GM18907 (cell line): ENCODE measurements at regions not wholly inside any gene's neighbourhood (a gene's known extent, or its start where the extent isn't known, plus 50 kb on each side); places are given as distances from the start of the nearest gene placed in this dataset.

Experiments
- ATAC-seq: cut with Tn5 transposase; IDR thresholded peaks from one replicate; pipeline ENCODE4 v1.9.1; 2021; ENCODE audit warnings: mild to moderate bottlenecking, moderate library complexity; ENCODE audit not compliant: unreplicated experiment

DNA sequence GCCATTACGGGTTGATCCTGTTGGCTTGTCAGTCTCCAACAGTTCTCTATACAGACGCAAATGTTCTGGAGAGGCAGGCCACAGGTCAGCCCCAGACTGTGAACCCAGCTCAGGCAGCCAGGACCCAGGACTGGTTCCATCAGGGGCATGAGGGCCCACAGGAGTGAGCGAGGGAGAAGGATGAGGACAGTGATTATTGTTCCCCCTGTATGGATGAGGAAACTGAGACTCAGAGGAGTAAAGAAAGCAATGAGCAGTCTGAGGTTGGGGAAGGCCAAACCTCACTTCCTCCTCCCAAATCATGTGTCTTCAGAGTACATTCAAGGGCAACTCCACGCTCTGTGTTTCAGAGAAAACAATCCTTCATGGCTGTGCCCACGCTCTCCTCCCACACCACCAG lies 121.9 kb downstream of the RPLP1 start:
- ATAC-seq: no peak

DNA sequence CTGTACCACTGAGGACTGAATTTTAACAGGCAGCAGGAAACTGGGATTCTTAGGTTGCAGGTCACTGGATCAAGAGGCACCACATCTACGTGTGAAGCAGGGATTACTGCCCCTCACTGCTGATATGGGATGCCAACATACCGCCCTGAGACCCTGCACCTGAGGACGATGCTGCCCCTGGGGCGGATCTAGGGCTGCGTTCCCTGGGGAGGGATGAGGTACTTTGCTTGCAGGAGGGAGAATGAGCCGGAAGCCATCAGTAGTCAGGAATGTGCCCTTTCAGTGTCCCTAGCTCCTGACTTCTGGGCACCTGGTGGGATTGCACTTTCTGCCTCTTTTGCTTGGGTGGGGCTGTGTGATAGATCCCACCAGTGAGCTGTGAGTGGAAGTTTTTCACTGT lies 122.8 kb downstream of the RPLP1 start:
- no peak for ATAC-seq

DNA sequence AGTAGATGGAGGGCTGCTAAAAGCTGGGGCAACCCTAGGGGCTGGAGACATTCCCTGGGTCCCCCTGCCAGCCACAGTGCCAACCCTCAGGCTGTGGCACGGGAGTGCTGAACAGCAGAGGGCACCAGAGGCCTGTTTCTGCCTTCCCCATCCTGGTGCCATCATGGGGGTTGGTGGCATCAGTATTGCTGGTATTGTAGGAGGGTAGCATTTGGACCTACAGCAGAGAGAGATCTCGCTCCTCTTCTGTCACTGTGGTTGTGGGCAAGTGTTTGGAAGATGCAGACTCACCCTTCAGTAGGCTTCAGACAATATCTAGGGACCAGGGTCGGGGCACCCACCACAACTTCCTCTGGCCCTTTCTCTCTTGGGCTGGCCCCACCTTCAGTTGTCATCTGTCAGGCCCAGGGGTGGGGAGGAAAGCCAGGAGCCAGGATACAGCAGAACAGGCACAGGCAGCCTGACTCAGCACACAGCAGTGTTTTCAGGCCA lies 123.5 kb downstream of the RPLP1 start:
- no peak for ATAC-seq

DNA sequence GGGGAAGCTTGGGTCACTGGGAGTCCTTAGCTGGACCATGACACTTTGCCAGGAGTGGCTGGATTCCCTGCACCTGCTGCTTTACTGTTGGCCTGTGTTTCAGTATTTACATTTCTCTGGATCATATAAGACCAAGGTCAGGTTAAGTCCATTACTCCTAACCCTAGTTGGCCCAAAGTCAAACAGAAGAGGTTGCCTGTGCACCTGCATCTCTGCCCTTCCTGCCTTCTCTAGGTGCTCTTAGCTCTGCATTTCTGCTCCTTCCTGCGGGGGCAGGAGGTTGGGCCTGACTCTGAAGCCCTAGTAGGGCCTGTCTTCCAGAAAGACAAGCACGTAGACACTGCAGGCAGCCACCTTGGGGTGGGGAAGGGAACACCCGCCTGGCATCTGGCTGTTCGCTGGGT lies 124.3 kb downstream of the RPLP1 start:
- ATAC-seq: no peak

DNA sequence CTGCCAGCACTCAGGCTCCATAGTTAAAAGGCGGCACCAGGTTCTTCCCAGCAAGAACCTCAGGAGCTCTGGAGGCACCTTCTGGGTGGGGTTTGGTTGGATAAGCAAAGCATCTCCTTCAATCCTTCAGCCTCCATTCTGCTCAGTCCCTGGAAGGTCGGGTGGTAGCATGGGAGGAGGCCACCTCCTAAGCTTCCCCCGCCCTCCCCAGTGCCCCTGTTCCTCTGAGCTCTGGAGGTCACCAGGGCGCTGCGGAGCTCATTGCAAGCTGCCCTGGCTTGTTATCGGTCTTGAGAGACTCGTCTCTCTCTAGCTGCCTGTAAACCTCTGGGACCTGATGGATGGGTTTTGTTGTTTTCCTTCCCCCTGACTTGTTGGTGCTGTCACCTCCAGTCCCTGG lies 124.8 kb downstream of the RPLP1 start:
- no peak for ATAC-seq

DNA sequence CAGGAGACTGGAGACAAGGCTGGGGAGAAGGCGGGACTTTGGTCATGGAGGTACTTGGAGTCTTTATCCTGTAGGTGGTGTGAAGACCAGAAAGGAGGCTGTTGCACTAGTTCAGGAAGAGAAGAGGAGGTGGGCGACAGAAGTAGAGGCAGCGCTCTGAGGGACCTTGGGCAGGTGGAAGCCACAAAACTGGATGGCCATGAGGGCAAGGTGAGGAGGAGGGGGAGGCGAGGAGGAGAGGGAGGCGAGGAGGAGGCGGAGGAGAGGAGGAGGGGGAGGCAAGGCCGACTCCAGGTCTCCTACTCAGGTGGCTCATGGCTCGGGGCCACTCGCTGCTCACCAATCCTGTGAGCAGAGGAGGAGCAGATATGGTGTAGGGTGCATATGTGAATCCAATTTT lies 125.6 kb downstream of the RPLP1 start:
- ATAC-seq: no peak

DNA sequence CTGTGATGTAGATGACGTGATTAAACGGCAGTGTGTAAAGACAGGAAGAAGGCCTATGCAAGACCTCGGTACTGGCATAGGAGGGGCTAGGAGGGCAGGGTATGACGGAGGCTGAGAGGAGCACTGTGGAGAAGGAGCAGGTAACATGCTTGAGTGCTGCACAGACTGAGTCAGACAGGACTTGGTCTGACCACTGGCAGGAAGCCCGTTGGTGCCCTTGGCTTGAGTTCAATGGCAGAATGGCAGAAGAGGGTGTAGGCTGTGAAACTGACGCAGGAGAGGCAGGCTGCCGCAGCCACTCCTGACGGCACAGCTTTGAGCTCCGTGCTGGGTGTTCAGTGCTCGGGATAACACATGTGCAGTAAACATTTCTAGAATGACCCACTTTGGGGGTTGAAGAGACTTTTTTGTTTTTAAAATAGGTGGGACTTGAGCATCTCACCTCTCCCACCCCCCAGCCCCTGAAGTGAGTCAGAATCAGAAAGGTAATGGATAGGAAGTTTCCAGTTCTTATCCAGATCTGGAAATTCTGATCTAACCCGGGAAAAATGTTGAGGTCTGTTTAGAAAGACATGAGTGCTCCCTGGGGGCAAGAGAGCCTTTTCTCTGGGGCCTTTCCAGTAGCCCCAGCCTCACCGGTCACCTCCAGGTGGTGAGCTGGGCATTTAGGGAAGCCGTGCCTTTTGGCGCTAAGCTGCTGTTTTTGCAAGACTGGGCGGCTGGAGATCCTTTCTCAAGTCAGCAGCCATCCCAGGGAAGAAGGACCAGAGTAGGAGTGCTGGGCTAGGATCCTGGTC lies 126.4 kb downstream of the RPLP1 start:
- ATAC-seq: no peak

DNA sequence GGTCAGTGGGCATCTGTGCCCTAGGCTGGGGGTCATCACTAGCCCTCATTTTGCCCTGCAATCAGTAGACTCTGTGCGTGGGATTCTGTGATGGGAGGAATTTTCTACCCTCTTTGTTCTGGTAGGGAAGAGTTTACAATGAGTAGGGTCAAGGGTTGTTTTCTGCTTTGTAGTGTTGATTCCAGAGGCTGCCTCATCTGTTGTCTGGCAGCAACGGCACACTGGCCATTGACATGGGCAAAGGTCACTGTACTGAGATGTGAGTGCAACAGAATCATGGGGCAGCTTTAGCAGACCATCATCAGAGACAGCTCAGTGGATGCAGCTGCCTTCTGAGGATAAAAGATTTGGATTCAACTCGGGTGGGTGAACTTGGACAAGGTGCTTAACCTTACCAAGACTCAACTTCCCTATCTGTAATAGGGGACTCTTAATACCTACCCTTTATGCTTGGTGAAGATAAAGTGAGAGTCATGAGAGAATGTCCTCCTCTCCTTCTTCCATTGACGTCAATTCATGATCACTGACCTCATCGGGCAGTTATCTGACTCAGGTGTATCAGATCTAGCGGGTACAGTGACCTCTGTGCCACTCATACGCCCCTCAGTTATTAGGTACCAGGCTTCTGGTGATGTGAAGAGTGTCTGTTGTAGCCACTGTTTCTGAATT lies 127.5 kb downstream of the RPLP1 start:
- no peak for ATAC-seq

DNA sequence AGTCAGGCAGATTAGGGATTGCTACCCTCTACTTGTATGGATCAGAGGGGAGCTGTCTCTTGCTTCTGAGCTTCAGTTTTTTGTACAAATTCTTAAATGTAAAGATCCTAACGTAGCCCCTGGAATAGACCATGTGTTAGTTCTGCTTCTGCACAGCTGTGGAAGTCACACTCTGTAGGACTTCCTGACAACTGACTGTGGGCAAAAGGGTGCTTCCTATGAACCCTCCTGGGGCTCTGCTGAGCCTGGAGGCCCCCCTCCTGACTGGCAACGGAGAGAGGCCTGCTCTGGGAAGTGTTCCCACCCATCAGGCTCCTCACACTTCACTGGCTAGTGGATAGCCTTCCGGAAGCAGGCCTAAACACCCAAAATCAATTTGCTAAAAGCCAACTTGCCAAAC lies 131.0 kb downstream of the RPLP1 start:
- no peak for ATAC-seq

DNA sequence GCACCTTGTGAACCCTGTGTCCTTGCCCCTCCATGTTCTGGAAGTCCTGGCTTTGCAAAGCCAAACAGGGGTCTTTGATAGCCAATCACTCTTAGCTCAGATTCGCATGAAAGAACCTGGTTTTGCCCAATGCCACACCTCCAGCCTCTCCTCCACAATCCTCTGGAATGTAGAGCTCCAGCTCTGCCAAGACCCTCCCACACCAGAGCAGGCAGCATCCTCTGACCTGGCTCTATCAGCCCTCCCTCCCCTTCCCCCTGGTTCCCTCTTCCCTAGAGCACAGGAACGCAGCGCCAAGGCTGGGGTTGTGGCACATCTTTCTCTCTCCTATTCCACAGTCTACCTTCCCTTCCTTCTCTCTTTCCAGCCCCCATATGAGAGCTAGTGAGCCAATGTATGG lies 133.3 kb downstream of the RPLP1 start:
- ATAC-seq: no peak

DNA sequence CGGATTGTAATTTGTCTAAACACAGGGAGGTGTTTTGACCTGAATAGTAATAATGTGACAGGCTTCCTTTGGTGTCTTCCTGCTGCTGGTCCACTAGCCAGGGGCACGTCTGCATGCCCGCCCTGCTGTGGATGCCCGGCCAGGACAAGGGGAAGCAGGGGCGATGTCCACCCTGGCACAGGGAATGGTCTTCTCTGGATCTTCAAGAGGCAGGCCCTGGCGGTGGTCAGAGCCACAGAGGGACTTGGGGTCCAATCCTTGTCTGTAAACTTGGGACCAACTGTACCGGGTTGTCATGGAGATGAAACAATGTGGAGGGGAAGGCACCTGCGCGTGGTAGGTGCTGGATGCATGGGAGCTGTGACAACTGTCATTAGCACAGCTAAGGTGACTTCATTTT lies 134.1 kb downstream of the RPLP1 start:
- no peak for ATAC-seq

DNA sequence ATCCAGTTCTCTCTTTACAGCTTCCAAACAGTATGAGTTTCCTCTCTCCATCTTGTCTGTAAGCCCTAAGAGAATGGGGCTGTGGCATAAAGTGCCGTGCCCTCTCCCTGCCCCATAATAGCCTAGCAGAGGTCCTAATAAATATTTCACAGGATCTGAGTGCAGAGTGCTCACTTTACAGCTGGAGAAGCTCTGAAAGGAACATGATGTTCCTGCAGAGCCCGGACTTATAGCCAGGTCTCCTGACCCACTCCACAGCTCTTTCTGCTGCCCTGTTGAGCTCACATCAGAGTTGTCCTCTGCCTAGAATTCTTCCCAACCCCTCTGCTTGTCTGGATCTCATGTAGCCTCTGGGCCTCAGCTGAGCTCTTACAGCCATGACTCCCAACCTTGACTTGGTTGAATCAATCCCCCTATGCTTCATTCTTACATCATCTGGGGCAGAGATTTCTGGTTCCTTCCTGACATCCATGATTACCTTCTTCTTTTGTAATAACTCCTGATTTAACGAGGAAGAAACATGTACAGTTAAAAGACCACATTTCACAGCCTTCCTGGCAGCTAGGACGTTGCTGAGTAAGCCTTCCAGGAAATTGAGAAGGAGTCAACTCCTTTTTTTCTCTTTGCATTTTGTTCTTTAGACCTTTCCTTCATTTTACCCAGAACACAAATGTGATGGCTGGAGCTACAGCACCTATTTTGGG lies 135.3 kb downstream of the RPLP1 start:
- no peak for ATAC-seq

DNA sequence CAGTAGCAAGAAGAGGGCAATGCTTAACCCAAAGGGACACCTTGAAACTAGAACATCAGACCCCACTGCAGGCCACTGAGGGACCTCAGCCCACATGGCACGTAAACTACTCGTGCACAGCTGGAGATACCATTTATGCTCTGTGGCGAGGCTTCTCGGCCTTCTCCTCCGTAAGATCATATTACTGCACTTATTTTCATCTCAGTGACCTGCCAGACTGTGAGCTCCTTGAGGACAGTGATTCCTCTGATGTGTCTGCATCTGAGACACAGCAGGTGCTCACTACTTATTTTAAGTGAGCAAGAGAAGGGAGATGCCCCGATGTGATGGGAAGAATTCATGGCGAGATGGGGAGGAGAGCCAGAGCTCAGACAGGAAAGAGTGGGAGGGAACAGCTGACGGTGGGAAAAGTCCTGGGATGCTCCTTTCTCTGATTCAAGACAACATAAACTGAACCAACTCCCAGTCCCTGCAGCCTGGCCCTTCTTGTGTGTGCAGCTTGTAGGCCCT lies 137.6 kb downstream of the RPLP1 start:
- ATAC-seq: no peak

DNA sequence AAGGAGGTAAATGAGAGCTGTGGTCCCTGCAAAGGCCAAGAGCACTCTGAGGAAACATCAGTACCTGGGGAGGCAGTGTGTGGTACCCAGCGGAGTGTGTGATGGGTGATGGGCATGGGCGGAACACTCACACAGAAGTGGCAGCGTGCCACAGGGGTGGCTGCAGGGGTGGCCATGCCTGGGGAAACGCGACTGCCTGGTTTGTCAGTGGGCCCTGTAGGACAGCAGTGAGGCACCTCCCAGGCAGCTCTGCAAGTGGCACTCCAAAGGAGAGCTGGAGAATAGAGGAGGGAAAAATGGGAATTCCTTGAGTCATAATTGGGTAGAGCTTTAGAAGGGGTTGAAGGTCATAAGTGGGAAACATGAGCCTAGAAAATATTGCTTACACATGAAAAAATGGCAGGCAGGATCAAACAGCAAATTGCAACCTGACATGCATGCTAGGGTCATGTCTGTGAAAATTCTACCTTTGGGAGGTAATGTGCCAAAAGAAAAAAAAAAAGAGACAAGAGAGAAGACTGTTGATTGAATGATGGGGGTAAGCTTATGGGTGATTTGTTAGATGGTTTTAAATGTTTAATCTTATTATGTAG lies 138.4 kb downstream of the RPLP1 start:
- no peak for ATAC-seq

DNA sequence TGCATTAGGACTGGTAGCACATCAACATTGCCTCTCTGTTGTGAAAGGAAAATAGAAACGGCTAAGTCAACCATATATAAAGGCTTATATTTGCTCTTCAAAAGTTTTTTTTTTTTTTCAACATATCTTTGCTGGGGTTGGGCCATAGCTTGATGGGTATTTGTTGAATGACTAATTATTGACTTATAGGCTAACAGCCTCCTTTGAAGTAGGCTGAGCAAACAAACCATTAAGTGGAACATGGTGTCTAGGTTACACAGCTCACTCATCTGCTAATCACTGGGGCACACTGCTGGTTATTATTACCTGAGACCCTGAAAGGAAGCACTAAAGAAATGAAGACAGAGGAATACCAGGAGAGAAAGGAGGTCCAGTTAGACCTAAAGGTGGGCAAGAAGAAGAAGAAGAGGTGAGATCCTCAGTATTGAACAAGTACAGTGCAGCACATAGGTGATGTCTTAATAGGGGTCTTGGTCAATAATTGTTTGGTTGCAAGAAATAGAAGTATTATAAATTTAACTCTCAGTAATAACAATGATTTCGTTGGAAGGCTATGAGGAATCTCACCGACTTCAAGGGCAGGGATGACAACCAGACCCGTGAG lies 139.4 kb downstream of the RPLP1 start:
- ATAC-seq: no peak

DNA sequence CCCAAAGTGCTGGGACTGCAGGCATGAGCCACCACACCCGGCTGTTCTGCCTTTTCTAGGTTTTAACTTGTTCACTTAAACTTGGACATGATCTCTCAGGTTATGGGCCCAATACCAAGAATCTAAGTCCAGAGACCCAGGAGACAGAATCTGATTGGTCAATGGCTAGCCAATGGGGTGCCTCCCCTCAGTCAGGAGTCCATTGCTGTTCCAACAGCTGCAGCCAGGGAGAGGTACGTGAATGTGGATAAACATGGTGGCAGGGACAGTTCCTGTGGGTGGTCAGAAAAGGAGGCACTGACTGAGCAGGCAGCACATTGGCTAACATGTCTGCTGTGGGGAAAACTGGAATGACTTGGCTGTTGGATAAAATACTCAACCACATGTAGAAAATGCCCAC lies 140.3 kb downstream of the RPLP1 start:
- ATAC-seq: no peak

DNA sequence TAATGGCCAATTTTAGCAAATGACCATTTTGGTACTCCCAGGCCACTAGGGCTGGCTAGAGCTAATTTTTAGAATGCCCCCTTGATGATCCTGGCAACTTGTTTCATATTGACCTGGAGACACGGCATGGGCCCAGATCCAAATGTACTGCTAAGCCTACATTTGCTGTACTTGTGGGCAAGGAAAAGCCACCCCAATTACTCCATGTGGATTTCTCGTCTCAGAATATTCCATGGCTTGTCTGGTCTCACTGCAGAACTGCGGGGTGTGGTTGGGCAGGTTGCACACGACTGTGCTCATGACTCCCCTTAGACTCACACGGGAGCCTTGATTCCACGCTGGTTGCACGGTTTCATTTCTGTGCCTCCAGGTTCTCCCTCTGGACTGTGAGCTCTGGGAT lies 140.9 kb downstream of the RPLP1 start:
- ATAC-seq: no peak

DNA sequence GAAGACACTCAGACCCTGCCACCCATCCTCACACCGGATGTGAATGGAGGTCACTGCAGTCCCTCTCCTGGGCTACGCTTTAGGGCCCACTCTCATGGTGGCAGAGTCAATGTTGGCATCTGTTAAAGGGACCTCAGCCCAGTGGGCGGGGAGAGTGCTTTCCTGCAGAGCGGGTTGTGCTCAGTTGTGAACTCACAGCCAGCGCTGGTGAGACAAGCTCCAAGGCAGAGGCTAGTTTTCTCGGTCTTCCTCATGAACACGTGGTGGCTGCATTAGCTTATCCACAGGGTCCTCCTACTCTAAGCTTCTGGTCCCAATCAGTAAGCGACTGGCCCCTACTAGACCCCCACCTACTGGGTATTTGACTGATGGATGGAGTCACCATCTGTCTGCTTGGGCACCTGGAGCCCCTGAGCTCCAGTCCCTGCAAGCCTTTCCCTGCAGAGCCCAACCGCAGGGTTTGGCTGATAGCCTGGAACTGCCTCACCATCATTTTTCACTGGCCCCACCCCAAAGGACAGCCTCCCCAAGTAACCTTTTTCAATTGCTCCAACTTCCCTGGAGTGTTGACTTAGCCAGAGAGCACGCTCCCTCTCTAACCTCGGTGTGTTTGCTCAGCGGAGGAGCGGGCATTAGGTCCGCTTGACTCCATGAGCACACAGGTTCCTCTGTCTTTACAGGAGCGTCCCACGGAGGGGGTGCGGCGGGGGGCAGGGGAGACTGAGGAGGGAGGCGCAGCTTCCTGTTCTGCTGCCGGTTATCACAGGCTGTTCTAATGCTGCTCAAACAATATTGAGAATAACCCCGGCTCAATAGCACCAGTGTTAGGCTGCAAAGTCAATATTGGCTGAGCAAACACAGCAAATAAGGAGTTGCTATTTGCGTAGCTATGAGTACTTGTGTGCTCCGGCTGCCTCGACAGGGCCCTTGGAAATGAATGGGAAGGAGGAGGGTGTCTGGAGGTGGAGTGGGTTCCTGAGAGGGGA lies 141.7 kb downstream of the RPLP1 start:
- no peak for ATAC-seq

DNA sequence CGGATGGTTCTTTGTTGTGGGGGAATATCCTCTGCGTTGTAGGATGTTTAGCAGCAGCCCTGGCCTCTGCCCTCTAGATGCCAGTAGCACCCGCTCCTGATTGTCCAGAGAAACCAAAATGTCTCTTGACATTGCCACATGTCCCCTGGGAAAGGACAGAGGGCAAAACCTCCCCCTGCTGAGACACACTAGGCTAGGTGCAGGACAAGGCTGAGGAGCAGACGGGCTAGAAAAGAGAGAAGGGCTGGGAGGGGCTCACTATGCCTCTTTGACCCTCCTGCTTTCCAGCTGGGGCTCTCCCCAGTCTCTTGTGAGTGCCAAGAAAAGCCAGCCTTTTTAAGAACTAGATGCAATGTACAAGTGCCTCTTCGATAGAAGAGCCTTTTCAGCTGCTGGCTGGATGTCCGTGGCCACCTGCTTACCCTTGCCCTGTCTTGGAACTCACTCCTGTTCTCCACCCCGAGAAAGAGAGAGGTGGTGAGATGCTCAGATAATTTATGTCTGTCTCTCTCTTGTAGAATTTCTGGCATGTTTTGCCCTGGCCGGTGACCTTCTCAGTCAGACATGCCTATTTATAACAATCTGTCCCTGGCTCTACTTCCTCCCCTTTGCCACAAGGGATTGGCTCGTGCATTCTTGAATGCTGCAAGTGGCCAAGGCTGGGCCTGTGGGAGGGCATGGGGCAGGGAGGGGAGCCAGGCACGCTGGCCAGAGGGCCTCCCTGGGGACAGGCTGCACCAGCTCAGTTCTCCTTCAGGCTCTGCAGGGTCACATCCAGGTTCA lies 142.6 kb downstream of the RPLP1 start:
- no peak for ATAC-seq
